H1 (cell line): ENCODE measurements at regions not wholly inside any gene's neighbourhood (a gene's known extent, or its start where the extent isn't known, plus 50 kb on each side); places are given as distances from the start of the nearest gene placed in this dataset.

Experiments used
- CTCF ChIA-PET: fragments of 300-600 bp; sonication (Branson Sonifier 250); formaldehyde crosslinking; loops from one replicate; lab custom pipeline; 2021; ENCODE audit not compliant: partially characterized antibody; lab: Charles Lee
- POLR2A ChIA-PET: fragments of 300-600 bp; sonication (Branson Sonifier 250); formaldehyde crosslinking; loops from one replicate; lab custom pipeline; 2021; ENCODE audit warnings: inconsistent platforms; ENCODE audit not compliant: partially characterized antibody; lab: Charles Lee
- DNase-seq, 2 experiments: peaks; one replicate each; pipeline versions ENCODE4 v3.0.0 to v3.0.0-alpha.2; 2010 to 2022; ENCODE audit warnings: low spot score in 2 of 2, low read depth in 1 of 2, mixed read lengths in 1 of 2
- FAIRE-seq: peaks from 2 replicates; lab custom pipeline; 2011; peaks lifted over from hg19 to GRCh38; lab: Jason Lieb, UNC
- H2AFZ ChIP-seq: 2 replicates; pipeline ENCODE4 v1.8.1; 2012; ENCODE audit warnings: low read length, inconsistent platforms
- H2AK5ac ChIP-seq: 2 replicates; pipeline ENCODE4 v1.6.1; 2013; ENCODE audit warnings: low read depth, low read length
- H2BK120ac ChIP-seq: replicated peaks from 2 replicates; pipeline ENCODE3; 2013; ENCODE audit warnings: low read depth, low read length, inconsistent platforms
- H2BK12ac ChIP-seq: 2 replicates; pipeline ENCODE4 v1.6.1; 2013; ENCODE audit warnings: low read depth, low read length
- H2BK15ac ChIP-seq: 2 replicates; pipeline ENCODE4 v1.6.1; 2013; ENCODE audit warnings: low read length
- H2BK20ac ChIP-seq: 2 replicates; pipeline ENCODE4 v1.6.1; 2013; ENCODE audit warnings: low read length
- H2BK5ac ChIP-seq: 2 replicates; pipeline ENCODE4 v1.6.1; 2013; ENCODE audit warnings: low read depth, low read length
- H3K14ac ChIP-seq: 2 replicates; pipeline ENCODE4 v1.6.1; 2013; ENCODE audit warnings: inconsistent platforms; ENCODE audit not compliant: insufficient read length
- H3K18ac ChIP-seq: 2 replicates; pipeline ENCODE4 v1.6.1; 2013; ENCODE audit warnings: low read length; ENCODE audit errors: extremely low read depth
- H3K23ac ChIP-seq: 2 replicates; pipeline ENCODE4 v1.6.1; 2013; ENCODE audit warnings: inconsistent platforms; ENCODE audit not compliant: insufficient read length
- H3K23me2 ChIP-seq: 2 replicates; pipeline ENCODE4 v1.6.1; 2013; ENCODE audit warnings: low read depth, low read length
- H3K27ac ChIP-seq: 2 replicates; pipeline ENCODE4 v1.6.1; 2011; ENCODE audit warnings: low read depth, low read length, inconsistent platforms
- H3K27me3 ChIP-seq, 4 experiments: replicated peaks in 1 of 4; 1 replicate in 1 of 4; 2 replicates in 3 of 4; pipeline versions ENCODE4 v1.6.1 to v1.8.1; 2011 to 2013; ENCODE audit warnings: low read length in 3 of 4, mild to moderate bottlenecking in 3 of 4, inconsistent platforms in 2 of 4, mixed read lengths in 2 of 4, moderate library complexity in 1 of 4; ENCODE audit not compliant: control insufficient read depth in 3 of 4, insufficient read depth in 3 of 4; ENCODE audit errors: extremely low read depth in 1 of 4
- H3K36me3 ChIP-seq, 4 experiments: 2 replicates each; pipeline versions ENCODE4 v1.6.1 to v1.8.1; 2011 to 2013; ENCODE audit warnings: mild to moderate bottlenecking in 4 of 4, low read length in 3 of 4, moderate library complexity in 2 of 4, control low read depth in 1 of 4, inconsistent platforms in 1 of 4; ENCODE audit not compliant: insufficient read depth in 4 of 4, control insufficient read depth in 2 of 4
- H3K4ac ChIP-seq: replicated peaks from 2 replicates; pipeline ENCODE3; 2013; ENCODE audit warnings: low read length, low read depth, mixed read lengths, inconsistent platforms; ENCODE audit not compliant: insufficient read length
- H3K4me1 ChIP-seq, 4 experiments: replicated peaks in 1 of 4; 1 replicate in 1 of 4; 2 replicates in 3 of 4; pipeline versions ENCODE4 v1.6.1 to v1.8.1; 2011 to 2013; ENCODE audit warnings: low read length in 3 of 4, inconsistent platforms in 2 of 4, mixed read lengths in 1 of 4; ENCODE audit not compliant: insufficient read depth in 4 of 4, control insufficient read depth in 3 of 4
- H3K4me2 ChIP-seq, 2 experiments: 2 replicates each; pipeline versions ENCODE4 v1.6.1 to v1.8.1; 2011 to 2013; ENCODE audit warnings: low read depth in 2 of 2, low read length in 2 of 2, control low read depth in 1 of 2, inconsistent platforms in 1 of 2, mild to moderate bottlenecking in 1 of 2; ENCODE audit not compliant: insufficient read depth in 1 of 2
- H3K4me3 ChIP-seq, 4 experiments: fragments of 200-600, 300-600 bp in 1 of 4; sonication (generic), shearing (Covaris generic), sonication (Bioruptor Twin) in 1 of 4; 2 replicates each; pipeline versions ENCODE4 v1.5.1 to v1.8.1; 2011 to 2016; ENCODE audit warnings: low read length in 4 of 4, low read depth in 3 of 4, control low read depth in 2 of 4, inconsistent platforms in 2 of 4, mild to moderate bottlenecking in 2 of 4, mixed read lengths in 1 of 4, moderate library complexity in 1 of 4; ENCODE audit not compliant: insufficient read depth in 2 of 4; ENCODE audit errors: extremely low read depth in 1 of 4
- H3K56ac ChIP-seq: replicated peaks from 2 replicates; pipeline ENCODE3; 2013; ENCODE audit warnings: low read depth, mild to moderate bottlenecking, mixed read lengths, low read length, inconsistent platforms; ENCODE audit not compliant: insufficient read length
- H3K79me1 ChIP-seq: 2 replicates; pipeline ENCODE4 v1.6.1; 2013; ENCODE audit warnings: low read depth, low read length, control low read depth
- H3K79me2 ChIP-seq, 2 experiments: 2 replicates each; pipeline versions ENCODE4 v1.6.1 to v1.8.1; 2012 to 2013; ENCODE audit warnings: low read length in 2 of 2, mild to moderate bottlenecking in 2 of 2, inconsistent platforms in 1 of 2; ENCODE audit not compliant: insufficient read depth in 2 of 2, control insufficient read depth in 1 of 2
- H3K9ac ChIP-seq, 4 experiments: replicated peaks in 1 of 4; 1 replicate in 1 of 4; 2 replicates in 3 of 4; pipeline versions ENCODE4 v1.6.1 to v1.8.1; 2011 to 2013; ENCODE audit warnings: low read depth in 3 of 4, low read length in 3 of 4, control low read depth in 2 of 4, mild to moderate bottlenecking in 2 of 4, moderate library complexity in 2 of 4, inconsistent platforms in 1 of 4; ENCODE audit errors: extremely low read depth in 1 of 4
- H3K9me3 ChIP-seq, 2 experiments: 2 replicates each; pipeline versions ENCODE4 v1.6.1 to v1.8.1; 2012 to 2013; ENCODE audit warnings: mild to moderate bottlenecking in 2 of 2, moderate library complexity in 2 of 2, control low read depth in 1 of 2, inconsistent platforms in 1 of 2, low read depth in 1 of 2, low read length in 1 of 2, mixed read lengths in 1 of 2; ENCODE audit not compliant: insufficient read depth in 2 of 2
- H4K20me1 ChIP-seq, 2 experiments: replicated peaks in 1 of 2; 2 replicates each; pipeline versions ENCODE3 to v1.8.1; 2011 to 2013; ENCODE audit warnings: inconsistent platforms in 2 of 2, low read length in 2 of 2, mild to moderate bottlenecking in 1 of 2; ENCODE audit not compliant: insufficient read depth in 2 of 2, control insufficient read depth in 1 of 2
- H4K5ac ChIP-seq: 2 replicates; pipeline ENCODE4 v1.6.1; 2013; ENCODE audit warnings: low read length, low read depth, mixed read lengths, inconsistent platforms; ENCODE audit not compliant: insufficient read length
- H4K8ac ChIP-seq: 2 replicates; pipeline ENCODE4 v1.8.0; 2013; ENCODE audit warnings: mild to moderate bottlenecking, moderate library complexity, low read length, inconsistent platforms; ENCODE audit not compliant: insufficient read depth; ENCODE audit errors: extremely low read depth
- H4K91ac ChIP-seq: replicated peaks from 2 replicates; pipeline ENCODE3; 2013; ENCODE audit warnings: low read length, mixed read lengths, inconsistent platforms; ENCODE audit not compliant: insufficient read length
- BCL11A ChIP-seq, 2 experiments: IDR thresholded peaks; one replicate each; pipeline ENCODE4 v1.6.1; 2011; ENCODE audit warnings: low read depth in 2 of 2, low read length in 2 of 2, mild to moderate bottlenecking in 2 of 2
- EP300 ChIP-seq, 2 experiments: IDR thresholded peaks; 1 replicate in 1 of 2; 2 replicates in 1 of 2; pipeline ENCODE4 v1.6.1; 2011 to 2012; ENCODE audit warnings: low read depth in 2 of 2, low read length in 2 of 2, mild to moderate bottlenecking in 2 of 2, borderline replicate concordance in 1 of 2, inconsistent platforms in 1 of 2, moderate library complexity in 1 of 2
- GABPA ChIP-seq: IDR thresholded peaks from 2 replicates; pipeline ENCODE4 v1.6.1; 2011; ENCODE audit warnings: mild to moderate bottlenecking, low read length, moderate library complexity, borderline replicate concordance; ENCODE audit not compliant: insufficient read depth
- JUND ChIP-seq: IDR thresholded peaks from 2 replicates; pipeline ENCODE4 v1.6.1; 2011; ENCODE audit warnings: mild to moderate bottlenecking, improper control_type of control experiment, low read length
- MAFK ChIP-seq: IDR thresholded peaks from 2 replicates; pipeline ENCODE4 v1.6.1; 2012; ENCODE audit warnings: low read depth, mild to moderate bottlenecking, improper control_type of control experiment, low read length
- NANOG ChIP-seq: IDR thresholded peaks from 2 replicates; pipeline ENCODE4 v1.6.1; 2011; ENCODE audit warnings: low read length, low read depth, mild to moderate bottlenecking, inconsistent platforms; ENCODE audit not compliant: insufficient read depth, poor library complexity, severe bottlenecking
- RAD21 ChIP-seq, 2 experiments: IDR thresholded peaks in 1 of 2; conservative IDR thresholded peaks in 1 of 2; 2 replicates each; pipeline ENCODE4 v1.6.1; 2011; ENCODE audit warnings: low read depth in 2 of 2, low read length in 2 of 2, improper control_type of control experiment in 1 of 2, inconsistent platforms in 1 of 2, mild to moderate bottlenecking in 1 of 2, moderate library complexity in 1 of 2
- RBBP5 ChIP-seq: IDR thresholded peaks from 2 replicates; pipeline ENCODE4 v1.7.1; 2012; ENCODE audit warnings: low read depth, mild to moderate bottlenecking, inconsistent platforms, low read length, moderate library complexity, borderline replicate concordance
- RNF2 ChIP-seq: fragments of 200-900, 300-1000 bp; sonication (generic); IDR thresholded peaks from 2 replicates; pipeline ENCODE4 v1.7.1; 2016; ENCODE audit warnings: borderline replicate concordance, low read depth, mild to moderate bottlenecking, antibody characterized with exemption, low read length; ENCODE audit not compliant: poor library complexity, severe bottlenecking; ENCODE audit errors: missing control alignments
- SIN3A ChIP-seq, 2 experiments: IDR thresholded peaks in 1 of 2; conservative IDR thresholded peaks in 1 of 2; 2 replicates each; pipeline ENCODE4 v1.6.1; 2011 to 2012; ENCODE audit warnings: low read length in 2 of 2, improper control_type of control experiment in 1 of 2, low read depth in 1 of 2, mild to moderate bottlenecking in 1 of 2
- SP2 ChIP-seq: IDR thresholded peaks from 2 replicates; pipeline ENCODE4 v1.6.1; 2012; ENCODE audit warnings: mild to moderate bottlenecking, low read length, inconsistent platforms
- SP4 ChIP-seq: IDR thresholded peaks from 2 replicates; pipeline ENCODE4 v1.6.1; 2012; ENCODE audit warnings: low read length, inconsistent platforms
- SRF ChIP-seq: IDR thresholded peaks from 2 replicates; pipeline ENCODE4 v1.6.1; 2011; ENCODE audit warnings: mild to moderate bottlenecking, low read depth, low read length, moderate library complexity
- WGBS, 2 experiments: shearing (Covaris generic) in 1 of 2; methylation state at CpG; one replicate each; pipeline versions ENCODE4 v1.1.6 to v1.1.7; 2013 to 2015; ENCODE audit warnings: low lambda C conversion rate in 2 of 2, mixed read lengths in 2 of 2, inconsistent platforms in 1 of 2, low coverage in 1 of 2, missing lambda C conversion rate in 1 of 2; ENCODE audit not compliant: insufficient replicate concordance in 2 of 2, insufficient coverage in 1 of 2, insufficient read length in 1 of 2; ENCODE audit errors: extremely low coverage in 1 of 2, missing lambda C conversion rate in 1 of 2; 5-methylcytosine and 5-hydroxymethylcytosine counted together

DNA sequence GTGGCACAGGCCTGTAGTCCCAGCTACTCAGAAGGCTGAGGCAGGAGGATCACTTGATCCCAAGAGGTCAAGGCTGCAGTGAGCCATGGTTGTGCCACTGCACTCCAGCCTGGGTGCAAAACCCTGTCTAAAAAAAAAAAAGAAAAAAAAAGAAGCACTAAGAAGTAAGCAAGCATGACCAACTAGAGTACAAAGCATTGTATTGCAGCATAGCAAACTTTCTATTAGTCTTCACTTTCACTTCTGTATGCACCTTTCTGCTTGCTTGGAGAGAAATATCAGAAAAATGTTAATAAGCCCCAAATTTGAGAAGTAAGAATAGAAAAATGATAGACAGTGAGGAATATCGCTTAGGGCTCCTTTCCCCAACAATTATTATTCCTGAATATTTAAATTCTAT lies 497.7 kb upstream of the WWC1 start:
- no peak overlapping the region for H4K91ac ChIP-seq
- no peak overlapping the region for H3K27ac ChIP-seq
- no peak overlapping the region for H2BK12ac ChIP-seq
- FAIRE-seq (no peak), DNase-seq (no peak)
- H3K4me2 ChIP-seq: no peak overlapping the region
- H4K5ac ChIP-seq: no peak overlapping the region
- no peak overlapping the region for H2BK20ac ChIP-seq
- no peaks in the 10 kb centered on the region; a peak in 1 of 7 replicates for H3K27me3 ChIP-seq
- no peak overlapping the region for H2AK5ac ChIP-seq
- H3K4me1 ChIP-seq: peaks cover 4 to 12% (median 7%) of the 10 kb centered on the region in 4 experiments; a peak in 6 of 7 replicates
- H4K20me1 ChIP-seq: no peaks in the 10 kb centered on the region
- no peak overlapping the region for H3K14ac ChIP-seq
- H2BK5ac ChIP-seq: no peak overlapping the region
- no peak overlapping the region for H2BK15ac ChIP-seq
- H3K9ac ChIP-seq: no peak overlapping the region
- no peaks in the 10 kb centered on the region for H3K79me2 ChIP-seq
- no peak overlapping the region for H3K18ac ChIP-seq
- H4K8ac ChIP-seq: no peak overlapping the region
- no peak overlapping the region for H3K56ac ChIP-seq
- ChIA-PET POLR2A (interaction anchor here (1.7 kb wide), 1 partner anchor 10 kb away, joined by 3 read pairs; no protein-coding TSS in a partner anchor), CTCF (interaction anchor here (1.0 to 1.1 kb wide), 2 partner anchors 13 to 22 kb away, joined by 3 read pairs; no protein-coding TSS in a partner anchor)
- no peak overlapping the region for H3K4me3 ChIP-seq
- no peak overlapping the region for H3K4ac ChIP-seq
- no peak overlapping the region for H2AFZ ChIP-seq
- no peaks in the 10 kb centered on the region for H3K36me3 ChIP-seq
- no peak overlapping the region for H2BK120ac ChIP-seq
- H3K23me2 ChIP-seq: no peaks in the 10 kb centered on the region; the same call in 1 of the 2 replicates
- no peaks in the 10 kb centered on the region for H3K79me1 ChIP-seq
- H3K9me3 ChIP-seq: no peaks in the 10 kb centered on the region
- H3K23ac ChIP-seq: no peak overlapping the region
- WGBS, 2 experiments: 79% methylated on average over 1 of the region's 1 CpG; no CpG with 5 or more reads in 1 of the 2 experiments
- TF ChIP-seq RBBP5 (no peak), RNF2 (no peak), NANOG (no peak), JUND (no peak), SP4 (no peak), EP300 (IDR thresholded peaks at IDR 0.05; ENCODE audit: borderline replicate concordance in 1 of 2, low read depth in 2 of 2, low read length in 2 of 2) (no peak), SIN3A (conservative IDR thresholded peaks at IDR 0.05 in 1 of 2, IDR thresholded peaks at IDR 0.05 in 1 of 2; ENCODE audit: low read depth in 1 of 2, low read length in 2 of 2) (no peak), GABPA (no peak), BCL11A (IDR thresholded peaks at IDR 0.05; ENCODE audit: low read depth in 2 of 2, low read length in 2 of 2) (no peak), SRF (no peak), MAFK (no peak), SP2 (no peak), RAD21 (IDR thresholded peaks at IDR 0.05 in 1 of 2, conservative IDR thresholded peaks at IDR 0.05 in 1 of 2; ENCODE audit: low read depth in 2 of 2, low read length in 2 of 2) (no peak)
